BLaER1 (cell line): ENCODE measurements at regions not wholly inside any gene's neighbourhood (a gene's known extent, or its start where the extent isn't known, plus 50 kb on each side); places are given as distances from the start of the nearest gene placed in this dataset.

ENCODE experiments used
- H3K27ac ChIP-seq: shearing (Covaris generic); formaldehyde crosslinking; 2 replicates; pipeline ENCODE4 v1.8.1; 2022
- H3K27me3 ChIP-seq: shearing (Covaris generic); formaldehyde crosslinking; 2 replicates; pipeline ENCODE4 v1.8.1; 2022
- H3K36me3 ChIP-seq: shearing (Covaris generic); formaldehyde crosslinking; 2 replicates; pipeline ENCODE4 v1.8.1; 2022
- H3K4me1 ChIP-seq: shearing (Covaris generic); formaldehyde crosslinking; 2 replicates; pipeline ENCODE4 v1.8.1; 2022
- H3K4me2 ChIP-seq: shearing (Covaris generic); formaldehyde crosslinking; 2 replicates; pipeline ENCODE4 v1.8.1; 2022
- H3K4me3 ChIP-seq: shearing (Covaris generic); formaldehyde crosslinking; 2 replicates; pipeline ENCODE4 v1.8.1; 2022
- H3K9ac ChIP-seq: shearing (Covaris generic); formaldehyde crosslinking; 2 replicates; pipeline ENCODE4 v1.8.1; 2022
- H3K9me3 ChIP-seq: shearing (Covaris generic); formaldehyde crosslinking; 2 replicates; pipeline ENCODE4 v1.8.1; 2022
- H4K20me1 ChIP-seq: shearing (Covaris generic); formaldehyde crosslinking; 2 replicates; pipeline ENCODE4 v1.8.1; 2022
- Cebpa-rat ChIP-seq: shearing (Covaris generic); IDR thresholded peaks from 2 replicates; pipeline ENCODE4 v1.8.1; 2022

GRCh38 chr16:77549876-77550275 lies 115.0 kb upstream of the ADAMTS18 start:
- H3K9ac ChIP-seq, result no peak overlapping the region
- H3K27ac ChIP-seq, result no peak overlapping the region
- no peak overlapping the region for H3K4me3 ChIP-seq
- H3K9me3 ChIP-seq, result no peaks in the 10 kb centered on the region
- H3K4me1 ChIP-seq, result peaks cover 13% of the 10 kb centered on the region
- no peak overlapping the region for H3K4me2 ChIP-seq
- no peaks in the 10 kb centered on the region for H3K27me3 ChIP-seq
- TF ChIP-seq Cebpa-rat, result no peak
- H3K36me3 ChIP-seq, result no peaks in the 10 kb centered on the region
- no peaks in the 10 kb centered on the region for H4K20me1 ChIP-seq

DNA sequence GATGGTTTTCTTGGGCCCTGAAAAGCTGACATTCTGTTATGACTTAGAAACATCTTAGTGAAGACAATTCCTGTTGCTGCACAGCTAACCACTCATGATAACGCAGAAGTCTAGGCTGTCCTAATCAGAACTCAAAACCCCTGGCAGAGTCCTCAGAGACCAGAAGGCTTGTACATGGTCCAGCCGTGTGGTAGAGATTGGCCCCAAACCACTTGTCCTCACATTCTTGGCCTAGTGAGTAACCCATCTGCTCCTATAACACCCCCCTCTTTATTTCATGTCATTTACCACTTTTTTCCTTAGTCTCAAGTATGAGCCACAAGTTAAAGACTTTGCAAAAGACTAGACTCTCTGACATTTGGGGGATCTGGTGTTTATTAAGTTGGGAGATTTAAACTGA lies 116.5 kb upstream of the ADAMTS18 start:
- Histone ChIP-seq H3K4me1 (peaks cover 13% of the 10 kb centered on the region), H3K27me3 (no peaks in the 10 kb centered on the region), H3K9ac (no peak overlapping the region), H4K20me1 (no peaks in the 10 kb centered on the region), H3K4me2 (no peak overlapping the region), H3K4me3 (no peak overlapping the region), H3K27ac (no peak overlapping the region), H3K36me3 (no peaks in the 10 kb centered on the region), H3K9me3 (no peaks in the 10 kb centered on the region)
- TF ChIP-seq Cebpa-rat, result no peak

DNA sequence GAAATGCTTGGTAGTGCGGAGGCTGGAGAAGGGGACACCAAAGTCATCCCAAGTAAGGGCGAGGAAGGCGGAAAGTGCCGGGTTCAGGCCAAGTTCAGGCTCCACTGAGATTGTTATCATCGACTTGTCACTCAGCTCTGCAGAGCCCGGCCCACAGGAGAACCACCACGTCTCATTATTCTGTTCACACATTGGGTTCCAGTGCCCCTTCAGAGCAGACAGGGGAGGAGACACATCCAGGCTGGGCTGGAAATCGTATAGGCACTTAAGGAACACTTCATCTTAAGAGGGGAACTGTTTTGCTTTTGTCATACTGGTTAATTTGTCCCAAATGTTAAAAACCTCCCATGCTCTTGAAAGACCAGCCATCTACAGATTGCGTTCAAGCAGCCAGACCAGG lies 118.3 kb upstream of the ADAMTS18 start:
- no peaks in the 10 kb centered on the region for H3K36me3 ChIP-seq
- H3K27me3 ChIP-seq, result no peaks in the 10 kb centered on the region
- H3K27ac ChIP-seq, result no peak overlapping the region
- H3K9me3 ChIP-seq, result no peaks in the 10 kb centered on the region
- no peak for TF ChIP-seq Cebpa-rat
- no peaks in the 10 kb centered on the region for H4K20me1 ChIP-seq
- H3K4me3 ChIP-seq, result no peak overlapping the region
- H3K9ac ChIP-seq, result no peak overlapping the region
- H3K4me1 ChIP-seq, result peaks cover 10% of the 10 kb centered on the region
- no peak overlapping the region for H3K4me2 ChIP-seq

- Histone ChIP-seq H3K4me1 (no peaks in the 10 kb centered on the region), H3K4me2 (no peak overlapping the region), H3K9ac (no peak overlapping the region), H3K9me3 (no peaks in the 10 kb centered on the region), H3K36me3 (no peaks in the 10 kb centered on the region), H3K4me3 (no peak overlapping the region), H3K27me3 (no peaks in the 10 kb centered on the region), H3K27ac (no peak overlapping the region), H4K20me1 (no peaks in the 10 kb centered on the region)
- no peak for TF ChIP-seq Cebpa-rat
Measured at GRCh38 chr16:77555126-77555525, 120.3 kb upstream of the ADAMTS18 start.

- no peak overlapping the region for H3K4me3 ChIP-seq
- no peaks in the 10 kb centered on the region for H3K4me1 ChIP-seq
- no peaks in the 10 kb centered on the region for H4K20me1 ChIP-seq
- H3K36me3 ChIP-seq, result no peaks in the 10 kb centered on the region
- no peaks in the 10 kb centered on the region for H3K9me3 ChIP-seq
- H3K4me2 ChIP-seq, result no peak overlapping the region
- H3K9ac ChIP-seq, result no peak overlapping the region
- no peak overlapping the region for H3K27ac ChIP-seq
- H3K27me3 ChIP-seq, result no peaks in the 10 kb centered on the region
- no peak for TF ChIP-seq Cebpa-rat
Measured at GRCh38 chr16:77555791-77556190, 121.0 kb upstream of the ADAMTS18 start.

- Histone ChIP-seq H3K9ac (no peak overlapping the region), H3K4me2 (no peak overlapping the region), H3K27ac (no peak overlapping the region), H3K36me3 (no peaks in the 10 kb centered on the region), H3K9me3 (no peaks in the 10 kb centered on the region), H3K4me3 (no peak overlapping the region), H3K27me3 (no peaks in the 10 kb centered on the region), H3K4me1 (no peaks in the 10 kb centered on the region), H4K20me1 (no peaks in the 10 kb centered on the region)
- no peak for TF ChIP-seq Cebpa-rat
Measured at GRCh38 chr16:77556201-77556873, 121.5 kb upstream of the ADAMTS18 start.

- Histone ChIP-seq H3K27me3 (no peaks in the 10 kb centered on the region), H3K4me2 (no peak overlapping the region), H3K4me3 (no peak overlapping the region), H3K9ac (no peak overlapping the region), H3K4me1 (no peaks in the 10 kb centered on the region), H4K20me1 (no peaks in the 10 kb centered on the region), H3K36me3 (no peaks in the 10 kb centered on the region), H3K27ac (no peak overlapping the region), H3K9me3 (no peaks in the 10 kb centered on the region)
- TF ChIP-seq Cebpa-rat, result no peak
Measured at GRCh38 chr16:77557385-77557784, 122.6 kb upstream of the ADAMTS18 start.

DNA sequence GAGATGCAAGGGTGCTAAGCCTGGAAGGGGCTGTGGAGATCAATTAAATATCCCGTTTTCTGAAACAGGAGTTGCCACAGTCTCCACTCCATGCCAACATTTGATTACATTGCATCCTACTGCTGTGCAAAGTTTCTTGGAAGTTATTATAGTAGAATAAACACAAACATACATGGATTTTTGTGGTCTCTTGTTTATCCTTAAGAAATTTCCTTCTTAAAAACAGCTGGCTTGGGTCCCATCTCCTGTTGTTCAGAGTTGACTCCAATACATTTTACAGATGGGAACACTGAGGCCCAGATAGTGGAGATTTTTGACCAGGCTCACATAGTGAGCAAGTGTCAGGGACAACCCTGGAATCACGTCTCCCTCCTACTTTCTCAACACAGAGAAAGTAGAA lies 124.0 kb upstream of the ADAMTS18 start:
- Histone ChIP-seq H3K4me3 (no peak overlapping the region), H3K9ac (no peak overlapping the region), H3K36me3 (no peaks in the 10 kb centered on the region), H4K20me1 (no peaks in the 10 kb centered on the region), H3K9me3 (no peaks in the 10 kb centered on the region), H3K4me1 (no peaks in the 10 kb centered on the region), H3K27me3 (no peaks in the 10 kb centered on the region), H3K27ac (no peak overlapping the region), H3K4me2 (no peak overlapping the region)
- no peak for TF ChIP-seq Cebpa-rat

GRCh38 chr16:77562497-77562896 lies 127.7 kb upstream of the ADAMTS18 start:
- Histone ChIP-seq H3K4me2 (no peak overlapping the region), H3K9me3 (no peaks in the 10 kb centered on the region), H4K20me1 (no peaks in the 10 kb centered on the region), H3K36me3 (no peaks in the 10 kb centered on the region), H3K27ac (no peak overlapping the region), H3K4me3 (no peak overlapping the region), H3K4me1 (no peaks in the 10 kb centered on the region), H3K9ac (no peak overlapping the region), H3K27me3 (no peaks in the 10 kb centered on the region)
- TF ChIP-seq Cebpa-rat, result no peak

- Histone ChIP-seq H3K36me3 (no peaks in the 10 kb centered on the region), H3K4me3 (no peak overlapping the region), H3K4me2 (no peak overlapping the region), H3K4me1 (0 out of 2 replicates have a peak, but pooled peaks cover under 1% of the 10 kb centered on the region), H3K27me3 (no peaks in the 10 kb centered on the region), H3K9me3 (no peaks in the 10 kb centered on the region), H4K20me1 (no peaks in the 10 kb centered on the region), H3K9ac (no peak overlapping the region), H3K27ac (no peak overlapping the region)
- TF ChIP-seq Cebpa-rat, result no peak
Measured at GRCh38 chr16:77564791-77565390, 130.1 kb upstream of the ADAMTS18 start.

GRCh38 chr16:77569406-77569805 lies 134.6 kb upstream of the ADAMTS18 start:
- Histone ChIP-seq H4K20me1 (no peaks in the 10 kb centered on the region), H3K4me2 (no peak overlapping the region), H3K9ac (no peak overlapping the region), H3K27me3 (no peaks in the 10 kb centered on the region), H3K36me3 (no peaks in the 10 kb centered on the region), H3K4me1 (0 out of 2 replicates have a peak, but pooled peaks cover 3% of the 10 kb centered on the region), H3K27ac (no peak overlapping the region), H3K9me3 (no peaks in the 10 kb centered on the region), H3K4me3 (no peak overlapping the region)
- no peak for TF ChIP-seq Cebpa-rat
